ENCODE measurements at regions not wholly inside any gene's neighbourhood (a gene's known extent, or its start where the extent isn't known, plus 50 kb on each side); places are given as distances from the start of the nearest gene placed in this dataset.

DNA sequence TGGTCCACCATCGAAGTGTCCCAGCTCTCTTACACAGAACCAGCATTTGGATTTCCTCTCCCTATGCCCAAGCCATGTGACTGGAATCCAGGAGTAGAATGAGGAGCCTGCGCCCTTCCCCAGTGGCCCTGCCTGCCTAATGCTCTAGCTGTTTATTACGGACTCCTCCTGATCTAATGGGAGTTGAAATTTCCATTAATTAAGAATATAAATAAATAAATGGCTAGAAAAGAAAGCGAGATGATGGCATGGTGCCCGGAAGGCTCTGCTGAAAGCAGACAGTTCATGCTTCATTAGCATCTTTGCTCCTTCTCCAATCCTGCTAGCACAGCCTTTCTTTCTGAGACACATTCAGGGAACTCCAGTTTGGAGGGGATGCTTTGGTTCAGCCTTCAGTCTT lies 216.2 kb downstream of the SEC16B start:
- no peaks in the 10 kb centered on the region for H3F3A ChIP-seq (ENCODE audit: insufficient read depth, low read depth)
- H3K36me3 ChIP-seq (ENCODE audit: low read depth) = no peaks in the 10 kb centered on the region
- H3K9me2 ChIP-seq (ENCODE audit: insufficient read depth) = no peaks in the 10 kb centered on the region
- no peaks in the 10 kb centered on the region for H4K20me1 ChIP-seq (ENCODE audit: insufficient read depth)
- TF ChIP-seq EZH2 (IDR thresholded peaks at IDR 0.05; ENCODE audit: low read depth) (no peak), CTCF (conservative IDR thresholded peaks at IDR 0.05) (no peak)
- CTCF ChIA-PET = no interaction called here
- H3K4me2 ChIP-seq = no peak overlapping the region
- H3K27ac ChIP-seq = no peak overlapping the region
- DNase-seq = no peak
- H3K27me3 ChIP-seq (ENCODE audit: insufficient read depth, low read depth) = no peaks in the 10 kb centered on the region
- no TSS peak for BruUV-seq (replicated peaks)
- H3K4me1 ChIP-seq (replicated peaks; ENCODE audit: insufficient read depth) = no peaks in the 10 kb centered on the region
- no peaks in the 10 kb centered on the region for H3K79me2 ChIP-seq (ENCODE audit: low read depth)
- H3K9me3 ChIP-seq (ENCODE audit: insufficient read depth, low read depth) = no peaks in the 10 kb centered on the region
- POLR2A ChIA-PET (ENCODE audit: unreplicated experiment) = no interaction called here
- intact Hi-C loops (cut with micrococcal nuclease; ENCODE audit: unreplicated experiment) = no loop called here
- no peak overlapping the region for H3K4me3 ChIP-seq
- H2AFZ ChIP-seq = no peak overlapping the region

DNA sequence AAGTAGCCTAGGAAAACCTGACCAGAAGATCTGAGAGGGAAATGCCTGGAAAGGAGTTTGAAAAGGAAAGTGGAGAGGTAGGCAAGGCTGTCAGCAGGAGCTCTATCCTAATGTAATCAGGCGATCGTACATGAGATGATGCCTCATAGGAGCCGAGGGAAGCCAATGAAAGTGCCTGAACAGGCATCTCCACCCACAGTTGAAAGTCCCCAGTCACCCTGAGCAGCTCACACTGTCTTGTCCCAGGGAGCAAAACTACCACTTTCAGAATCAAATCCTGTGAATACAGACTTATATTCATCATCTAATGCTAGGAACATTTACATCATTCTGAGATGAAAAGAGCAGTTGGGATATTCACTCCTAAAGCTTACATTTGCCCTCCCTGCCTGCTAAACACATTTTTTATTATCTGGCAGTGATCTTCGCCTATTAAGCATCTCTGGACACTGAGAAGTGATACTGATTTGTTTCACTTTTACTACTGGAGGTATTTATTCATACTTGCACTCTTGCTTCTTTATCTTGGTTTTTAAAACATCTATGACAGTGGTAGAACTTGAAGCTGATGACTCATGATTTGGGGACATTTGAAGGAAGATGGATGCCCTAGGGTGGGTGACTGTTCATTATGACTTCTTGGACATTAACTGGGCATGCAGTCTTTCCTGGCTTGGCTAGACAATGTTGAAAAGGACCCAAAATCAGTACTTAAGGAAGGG lies 221.6 kb downstream of the SEC16B start:
- Histone ChIP-seq H3K27ac (no peak overlapping the region), H3K4me3 (no peak overlapping the region), H3K9me2 (ENCODE audit: insufficient read depth) (no peaks in the 10 kb centered on the region), H4K20me1 (ENCODE audit: insufficient read depth) (no peaks in the 10 kb centered on the region), H3K36me3 (ENCODE audit: low read depth) (no peaks in the 10 kb centered on the region), H3F3A (ENCODE audit: insufficient read depth, low read depth) (no peaks in the 10 kb centered on the region), H3K4me2 (no peak overlapping the region), H2AFZ (no peak overlapping the region), H3K27me3 (ENCODE audit: insufficient read depth, low read depth) (no peaks in the 10 kb centered on the region), H3K4me1 (replicated peaks; ENCODE audit: insufficient read depth) (no peaks in the 10 kb centered on the region), H3K79me2 (ENCODE audit: low read depth) (no peaks in the 10 kb centered on the region), H3K9me3 (ENCODE audit: insufficient read depth, low read depth) (no peaks in the 10 kb centered on the region)
- POLR2A ChIA-PET (ENCODE audit: unreplicated experiment) = no interaction called here
- CTCF ChIA-PET = no interaction called here
- no peak for DNase-seq
- TF ChIP-seq EZH2 (IDR thresholded peaks at IDR 0.05; ENCODE audit: low read depth) (no peak), CTCF (conservative IDR thresholded peaks at IDR 0.05) (no peak)
- intact Hi-C loops (cut with micrococcal nuclease; ENCODE audit: unreplicated experiment) = no loop called here
- no TSS peak for BruUV-seq (replicated peaks)

DNA sequence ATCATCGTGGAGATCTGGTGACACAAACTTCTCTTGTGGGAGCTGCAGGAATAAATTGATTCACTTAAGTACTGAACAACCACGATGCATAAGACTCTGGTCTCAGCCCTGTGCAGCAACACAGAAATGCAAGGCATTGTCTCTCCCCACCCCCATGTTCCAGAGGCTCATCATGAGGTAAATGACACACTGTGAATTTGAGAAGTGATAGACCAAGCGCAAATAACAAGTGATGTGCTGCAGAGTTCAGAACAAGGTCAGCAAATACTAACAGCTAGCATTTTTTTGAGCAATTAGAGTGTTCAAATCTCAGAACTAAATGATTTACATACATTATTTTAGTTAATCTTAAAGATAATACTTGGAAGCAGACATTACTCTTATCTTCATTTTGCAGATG lies 223.7 kb downstream of the SEC16B start:
- H3K36me3 ChIP-seq (ENCODE audit: low read depth) = no peaks in the 10 kb centered on the region
- no peaks in the 10 kb centered on the region for H3K4me1 ChIP-seq (replicated peaks; ENCODE audit: insufficient read depth)
- POLR2A ChIA-PET (ENCODE audit: unreplicated experiment) = no interaction called here
- H3K9me2 ChIP-seq (ENCODE audit: insufficient read depth) = no peaks in the 10 kb centered on the region
- intact Hi-C loops (cut with micrococcal nuclease; ENCODE audit: unreplicated experiment) = no loop called here
- no peak for DNase-seq
- TF ChIP-seq CTCF (conservative IDR thresholded peaks at IDR 0.05) (no peak), EZH2 (IDR thresholded peaks at IDR 0.05; ENCODE audit: low read depth) (no peak)
- H3K4me2 ChIP-seq = no peak overlapping the region
- CTCF ChIA-PET = no interaction called here
- BruUV-seq (replicated peaks) = no TSS peak
- H3K4me3 ChIP-seq = no peak overlapping the region
- no peaks in the 10 kb centered on the region for H3K27me3 ChIP-seq (ENCODE audit: insufficient read depth, low read depth)
- no peak overlapping the region for H2AFZ ChIP-seq
- H3K27ac ChIP-seq = no peak overlapping the region
- H4K20me1 ChIP-seq (ENCODE audit: insufficient read depth) = no peaks in the 10 kb centered on the region
- H3K79me2 ChIP-seq (ENCODE audit: low read depth) = no peaks in the 10 kb centered on the region
- no peaks in the 10 kb centered on the region for H3K9me3 ChIP-seq (ENCODE audit: insufficient read depth, low read depth)
- no peaks in the 10 kb centered on the region for H3F3A ChIP-seq (ENCODE audit: insufficient read depth, low read depth)

All from PC-9 (cell line).